HG03280 (cell line): ENCODE measurements at regions not wholly inside any gene's neighbourhood (a gene's known extent, or its start where the extent isn't known, plus 50 kb on each side); places are given as distances from the start of the nearest gene placed in this dataset.

Experiments
- ATAC-seq: cut with Tn5 transposase; IDR thresholded peaks from one replicate; pipeline ENCODE4 v1.9.1; 2021; ENCODE audit warnings: mild to moderate bottlenecking, moderate library complexity; ENCODE audit not compliant: unreplicated experiment

DNA sequence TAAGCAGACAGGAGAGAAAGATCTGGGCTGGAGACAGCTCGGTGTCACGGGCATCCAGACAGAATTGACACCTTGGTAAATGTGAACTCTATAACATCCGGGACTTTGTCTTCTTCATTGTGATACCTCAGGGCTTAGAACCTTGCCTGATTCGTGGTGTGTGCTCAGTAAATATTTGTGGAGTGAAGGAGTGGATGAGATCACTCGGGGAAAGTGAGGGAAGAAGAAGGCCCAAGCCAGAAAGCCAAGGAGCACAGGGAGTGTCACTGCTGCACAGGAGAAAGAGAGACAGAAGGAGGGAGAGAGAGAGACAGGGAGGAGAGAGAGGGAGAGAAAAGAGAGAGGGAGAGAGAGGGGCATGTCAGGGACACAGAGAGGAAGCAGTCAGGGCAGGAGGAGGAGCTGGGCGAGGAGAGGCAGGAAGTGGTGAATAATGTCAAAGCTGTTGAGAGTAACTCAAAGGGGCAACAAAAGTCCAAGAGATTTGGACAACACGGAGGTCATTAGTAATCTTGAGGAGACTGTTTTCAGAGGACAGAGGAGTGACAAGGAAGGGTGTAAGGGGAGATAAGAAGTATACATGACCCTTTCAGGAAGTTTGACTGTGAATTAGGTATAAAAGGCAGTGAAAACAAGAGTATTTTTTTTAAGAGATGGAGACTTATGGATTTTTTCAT, 141.6 kb upstream of the MAX start:
- no peak for ATAC-seq

DNA sequence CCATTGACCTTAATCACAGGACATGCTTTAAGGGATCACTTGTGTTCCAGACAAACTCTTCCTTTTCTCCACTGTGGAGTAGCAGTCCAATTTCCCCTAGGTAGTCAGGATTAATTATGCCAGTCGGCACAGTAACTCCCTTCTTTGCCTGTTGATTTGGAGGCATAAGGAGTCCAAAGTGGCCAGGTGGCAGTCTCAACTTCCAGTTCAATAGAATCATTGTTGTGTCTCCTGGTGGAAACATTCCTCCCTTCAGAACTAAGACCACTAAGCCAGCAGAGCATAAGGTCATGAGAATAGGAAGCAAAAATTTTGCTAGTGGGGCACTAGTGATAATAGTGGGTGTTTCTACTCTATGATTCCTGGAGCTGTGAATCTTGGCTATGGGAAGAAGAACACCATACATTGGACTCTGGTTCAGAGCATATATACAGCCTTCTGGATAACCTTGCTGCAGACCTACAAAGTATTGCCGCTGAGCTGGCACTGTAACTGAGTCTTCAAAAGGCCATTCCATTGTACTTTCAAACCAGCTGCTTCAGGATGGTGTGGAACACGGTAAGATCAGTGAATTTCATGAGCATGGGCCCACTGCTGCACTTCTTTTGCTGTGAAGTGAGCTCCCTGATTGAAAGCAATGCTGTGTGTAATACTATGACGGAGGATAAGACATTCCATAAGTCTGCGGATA, 147.3 kb upstream of the MAX start:
- ATAC-seq: no peak

DNA sequence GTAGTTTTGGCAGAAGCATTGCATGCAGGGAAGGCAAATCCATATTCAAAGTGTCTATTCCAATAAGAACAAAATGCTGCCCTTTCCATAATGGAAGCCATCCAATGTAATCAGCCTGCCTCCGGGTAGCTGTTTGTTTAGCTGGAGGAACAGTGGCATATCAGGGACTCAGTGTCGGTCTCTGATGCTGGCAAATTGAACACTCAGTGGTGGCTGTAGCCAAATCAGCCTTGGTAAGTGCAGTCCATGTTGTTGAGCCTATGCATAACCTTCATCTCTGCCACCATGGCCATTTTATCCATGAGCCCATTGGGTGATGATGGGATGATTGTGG, 147.8 kb upstream of the MAX start:
- ATAC-seq: no peak

DNA sequence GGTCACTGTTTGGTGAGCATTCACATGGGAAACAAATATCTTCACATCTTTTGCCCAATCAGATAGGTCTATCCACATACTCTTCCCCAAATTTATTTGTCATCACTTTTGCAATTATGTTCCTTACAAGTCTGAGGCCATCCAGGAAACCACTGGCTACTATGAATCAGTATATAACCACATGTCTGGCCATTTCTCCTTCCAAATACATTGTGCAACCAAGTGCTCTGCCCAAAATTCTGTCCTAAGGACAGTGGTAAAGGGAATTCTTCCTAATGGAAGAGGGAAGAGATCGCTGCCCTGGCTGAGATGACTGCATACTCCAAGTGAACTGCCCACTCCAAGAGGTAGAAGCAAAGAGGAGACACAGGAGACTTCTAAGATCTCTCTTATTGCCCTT, 148.9 kb upstream of the MAX start:
- ATAC-seq: no peak

DNA sequence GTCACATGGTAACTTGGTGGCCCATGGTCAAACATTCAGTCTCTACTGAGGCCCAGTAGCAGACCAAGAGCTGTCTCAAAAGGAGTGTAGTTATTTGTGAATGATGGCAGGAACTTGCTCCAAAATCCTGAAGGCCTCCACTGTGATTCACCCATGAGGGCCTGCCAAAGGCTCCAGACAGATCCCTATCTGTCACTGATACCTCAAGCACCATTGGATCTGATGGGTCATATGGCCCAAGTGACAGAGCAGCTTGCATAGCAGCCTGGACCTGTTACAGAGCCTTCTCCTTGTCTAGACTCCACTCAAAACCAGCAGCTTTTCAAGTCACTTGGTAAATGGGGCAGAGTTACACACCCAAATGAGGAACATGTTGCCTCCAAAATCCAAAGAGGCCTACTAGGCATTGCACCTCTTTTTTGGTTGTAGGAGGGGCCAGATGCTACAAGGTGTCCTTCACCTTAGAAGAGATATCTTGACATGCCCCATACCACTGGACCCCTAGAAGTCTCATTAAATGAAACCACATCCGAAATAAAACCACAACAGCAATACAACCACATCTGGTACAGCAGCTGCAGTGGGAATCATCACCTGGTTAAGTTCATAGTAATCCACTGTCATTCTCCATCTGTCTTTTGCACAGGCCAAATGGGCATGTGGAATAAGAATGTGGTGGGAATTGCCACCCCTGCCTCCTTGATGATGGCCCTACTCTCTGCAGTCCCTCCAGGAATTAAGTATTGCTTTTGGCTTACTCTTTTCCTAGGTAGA, 150.4 kb upstream of the MAX start:
- no peak for ATAC-seq

DNA sequence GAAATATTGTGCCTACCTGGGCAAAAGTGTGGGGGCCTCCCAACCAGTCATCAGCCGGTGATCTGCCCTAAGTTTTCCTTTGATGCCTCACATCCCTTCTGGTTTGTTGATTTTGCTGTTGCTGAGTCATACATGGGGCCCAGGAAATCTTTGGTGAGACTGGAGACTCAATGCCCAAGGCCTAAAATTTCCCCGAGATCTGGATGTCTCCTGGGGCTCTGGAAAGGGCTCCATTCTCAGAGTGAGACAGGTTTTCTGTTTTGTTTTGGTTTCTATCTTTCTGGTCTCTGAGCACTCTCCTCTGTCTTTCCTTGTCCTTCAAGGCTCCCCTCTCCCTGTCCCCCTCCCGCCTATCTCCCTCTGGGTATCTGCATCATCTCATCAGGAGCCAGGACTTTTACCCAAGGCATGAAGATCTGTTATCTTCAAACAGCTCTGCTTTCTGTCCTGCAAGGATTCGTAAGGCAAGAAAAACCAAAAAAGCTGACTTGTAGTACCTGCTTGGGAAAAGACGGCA, 152.8 kb upstream of the MAX start:
- no peak for ATAC-seq

DNA sequence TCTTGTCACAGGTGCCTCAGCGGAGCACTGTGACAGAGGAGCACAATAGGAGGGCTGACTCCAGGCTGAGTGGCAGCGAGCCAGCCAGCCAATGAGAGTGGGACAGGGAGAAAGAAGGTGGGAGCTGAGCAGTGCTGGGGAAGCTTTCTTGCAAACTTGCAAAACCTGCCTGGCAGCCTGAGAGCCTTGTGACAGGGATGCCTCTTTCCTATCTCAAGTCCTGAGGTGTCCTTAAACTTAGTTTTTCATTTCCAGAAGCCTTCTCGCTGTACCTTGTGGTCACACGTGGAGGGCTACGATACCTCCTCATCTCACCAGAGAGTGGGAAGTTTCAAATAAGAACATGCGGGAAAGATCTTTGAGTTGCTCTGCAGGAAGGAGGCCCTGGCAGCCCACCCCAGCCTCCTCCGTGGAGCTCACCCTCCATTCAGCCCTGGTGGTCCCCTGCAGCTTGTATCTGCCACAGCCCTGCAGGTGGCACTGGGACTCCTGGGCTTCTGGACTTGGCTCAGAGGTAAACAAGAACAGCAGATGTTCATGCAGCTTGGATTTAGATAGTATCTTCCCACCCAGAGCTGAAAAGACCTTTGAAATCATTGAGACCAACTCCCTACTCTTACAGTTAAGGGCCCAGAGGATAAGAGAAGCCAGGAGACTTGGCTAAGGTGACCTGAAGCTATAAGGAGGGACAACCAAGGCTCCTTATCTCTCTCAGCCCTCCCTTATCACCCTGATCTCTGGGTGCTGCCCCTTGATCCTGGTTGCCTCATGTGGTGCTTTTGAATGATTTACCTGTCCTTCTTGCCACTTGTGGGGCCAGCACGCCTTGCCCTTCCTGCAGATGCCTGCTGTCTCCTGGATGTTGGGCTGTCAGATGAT, 153.5 kb upstream of the MAX start:
- ATAC-seq: no peak

DNA sequence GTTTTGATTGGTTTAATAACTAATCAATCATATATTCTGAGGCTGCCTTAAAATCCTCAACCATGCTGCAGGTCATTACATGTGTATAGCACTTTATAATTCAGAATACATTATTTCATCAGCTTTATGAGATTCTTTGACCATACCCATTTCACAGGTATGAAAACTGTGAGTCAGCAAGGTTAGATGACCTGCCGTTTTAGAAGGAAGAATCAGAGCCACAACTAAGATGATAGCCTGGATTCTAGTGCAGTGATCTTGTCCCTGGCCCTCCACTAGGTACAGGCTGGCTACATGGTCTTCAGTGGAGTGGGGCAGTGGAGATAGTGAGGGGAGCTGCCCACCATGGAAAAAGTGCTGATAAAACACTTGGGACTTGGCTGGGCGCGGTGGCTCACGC, 154.4 kb upstream of the MAX start:
- no peak for ATAC-seq

DNA sequence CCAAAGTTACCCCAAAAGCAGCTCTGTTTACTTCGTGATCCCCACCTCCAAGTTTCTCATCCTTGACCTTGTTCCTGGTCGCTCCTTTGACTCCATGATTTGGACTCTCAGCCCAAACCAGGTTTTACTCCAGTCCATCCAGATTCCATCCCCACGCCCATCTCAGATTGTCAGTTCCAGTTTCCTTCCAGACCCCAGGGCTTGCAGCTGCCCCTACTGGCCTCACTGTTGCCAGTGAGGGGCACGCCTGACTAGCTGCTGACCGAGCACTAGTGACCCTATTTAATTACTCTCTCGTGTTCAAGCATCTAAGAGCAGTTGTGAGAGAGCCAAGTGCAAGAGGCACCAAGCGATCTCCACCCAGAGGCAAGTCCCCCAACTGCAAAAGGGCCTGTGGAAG, 155.1 kb upstream of the FUT8 start:
- no peak for ATAC-seq

DNA sequence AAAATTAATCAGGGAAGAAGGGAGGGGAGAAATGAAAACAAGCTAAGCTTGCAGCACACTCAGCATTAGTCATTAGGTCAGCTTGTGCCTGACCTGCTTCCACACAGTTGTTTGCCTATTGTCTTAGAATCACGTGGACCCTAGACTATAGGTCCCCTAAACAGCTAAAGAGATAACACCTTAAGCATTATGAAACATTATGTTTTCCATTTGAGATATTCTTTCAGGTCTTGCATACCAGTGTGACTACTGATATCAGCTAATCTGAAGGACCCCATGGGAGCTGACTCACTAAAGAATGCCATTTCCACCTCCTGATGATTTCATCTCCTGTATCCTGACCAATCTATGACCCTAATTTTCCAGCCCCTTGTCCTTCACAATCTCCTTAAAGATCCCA, 154.1 kb upstream of the FUT8 start:
- no peak for ATAC-seq

DNA sequence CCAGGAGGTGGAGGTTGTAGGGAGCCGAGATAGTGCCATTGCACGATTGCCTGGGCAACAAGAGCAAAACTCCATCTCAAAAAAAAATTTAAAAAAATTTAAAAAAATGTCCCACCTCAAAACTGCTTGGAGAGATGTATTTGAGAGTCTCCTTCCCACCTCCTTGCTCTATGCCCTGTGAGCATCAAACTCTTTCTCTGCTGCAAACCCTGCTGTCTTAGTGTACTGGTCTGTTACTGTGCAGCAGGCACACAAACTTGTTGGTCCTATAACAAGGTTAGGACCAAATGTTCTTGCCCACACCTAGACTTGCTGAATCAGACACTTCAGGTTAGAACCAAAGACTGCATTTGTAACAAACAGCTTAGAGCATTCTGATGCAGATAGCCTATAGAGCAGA, 153.5 kb upstream of the FUT8 start:
- no peak for ATAC-seq

DNA sequence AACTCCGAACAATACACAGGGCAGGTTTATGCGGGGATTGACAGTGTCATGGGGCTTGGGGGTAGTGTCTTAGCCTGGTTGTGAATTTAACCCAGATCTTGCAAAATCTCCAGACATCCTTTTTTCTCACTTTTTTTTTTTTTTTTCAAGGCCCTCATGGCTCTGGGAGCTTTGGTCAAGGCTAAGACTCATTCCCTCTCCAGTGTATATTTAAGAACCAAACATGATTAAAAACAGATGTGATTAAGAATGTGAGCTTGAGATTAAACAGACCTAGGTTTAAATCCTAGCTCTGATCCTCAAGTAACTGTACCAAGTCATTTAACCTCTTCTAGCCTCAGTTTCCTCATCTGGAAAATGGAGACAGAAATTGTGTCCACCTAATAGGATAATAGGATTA, 151.7 kb upstream of the FUT8 start:
- ATAC-seq: no peak

DNA sequence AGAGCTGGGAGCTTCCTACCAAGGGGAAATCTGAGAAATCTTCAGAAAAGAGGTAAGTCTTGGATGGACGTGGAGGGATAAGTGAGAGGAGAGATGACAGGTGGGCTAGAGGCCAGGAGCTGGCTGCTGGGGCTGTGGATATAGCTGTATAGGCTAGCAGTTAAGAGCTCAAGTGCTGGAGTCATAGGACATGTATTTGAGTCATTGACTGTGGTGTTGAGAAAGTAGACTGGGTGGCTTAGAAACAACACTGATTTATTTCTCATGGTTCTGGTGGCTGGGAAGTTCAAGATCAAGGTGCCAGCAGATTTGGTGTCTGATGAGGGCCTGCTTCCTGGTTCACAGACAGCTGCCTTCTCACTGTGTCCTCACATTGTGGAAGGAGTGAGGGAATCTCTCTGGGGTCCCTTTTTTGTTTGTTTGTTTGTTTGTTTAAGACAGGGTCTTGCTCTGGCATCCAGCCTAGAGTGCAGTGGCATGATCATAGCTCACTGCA, 151.1 kb upstream of the FUT8 start:
- ATAC-seq: no peak

DNA sequence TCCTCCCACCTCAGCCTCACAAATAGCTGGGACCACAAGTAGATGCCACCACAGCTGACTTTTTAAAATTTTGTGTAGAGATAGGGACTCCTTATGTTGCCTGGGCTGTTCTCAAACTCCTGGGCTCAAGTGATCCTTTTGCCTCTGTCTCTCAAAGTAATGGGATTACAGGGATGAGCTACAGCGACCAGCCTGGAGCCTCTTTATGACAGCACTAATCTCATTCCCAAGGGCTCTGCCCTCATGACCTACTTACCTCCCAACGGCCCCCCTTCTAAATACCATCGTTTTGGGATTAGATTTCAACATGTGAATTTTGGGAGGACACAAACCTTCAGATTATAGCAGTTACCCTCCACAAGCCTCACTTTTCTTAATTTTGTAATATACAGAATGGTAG, 150.6 kb upstream of the FUT8 start:
- no peak for ATAC-seq

DNA sequence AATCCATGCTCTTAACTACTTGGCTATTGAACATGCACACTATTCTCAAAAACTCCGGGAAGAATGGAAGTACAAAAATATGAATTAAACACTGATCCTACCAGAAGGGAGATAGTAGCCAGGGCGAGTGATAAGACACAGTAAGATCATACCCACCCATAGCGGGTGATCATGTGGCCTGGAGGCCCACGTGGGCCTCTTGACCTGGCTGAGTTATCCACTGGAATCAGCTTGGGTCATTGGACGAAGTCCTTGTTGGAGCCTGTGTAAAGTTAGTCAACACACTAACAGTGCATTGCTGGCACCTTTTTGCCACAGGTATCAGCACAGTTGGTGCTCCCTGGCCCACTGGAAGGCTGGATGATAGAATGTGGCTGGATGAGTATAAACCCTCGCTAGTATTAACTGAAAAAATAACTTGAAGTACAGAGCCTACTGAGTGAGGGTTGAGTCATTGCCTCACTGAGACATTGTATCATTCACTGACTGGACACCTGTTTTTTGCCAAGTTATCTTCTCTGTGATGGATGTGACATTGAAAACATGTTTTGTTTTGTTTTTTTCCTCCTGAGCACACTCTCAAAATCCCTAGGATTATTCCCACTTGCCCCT, 149.2 kb upstream of the FUT8 start:
- no peak for ATAC-seq

DNA sequence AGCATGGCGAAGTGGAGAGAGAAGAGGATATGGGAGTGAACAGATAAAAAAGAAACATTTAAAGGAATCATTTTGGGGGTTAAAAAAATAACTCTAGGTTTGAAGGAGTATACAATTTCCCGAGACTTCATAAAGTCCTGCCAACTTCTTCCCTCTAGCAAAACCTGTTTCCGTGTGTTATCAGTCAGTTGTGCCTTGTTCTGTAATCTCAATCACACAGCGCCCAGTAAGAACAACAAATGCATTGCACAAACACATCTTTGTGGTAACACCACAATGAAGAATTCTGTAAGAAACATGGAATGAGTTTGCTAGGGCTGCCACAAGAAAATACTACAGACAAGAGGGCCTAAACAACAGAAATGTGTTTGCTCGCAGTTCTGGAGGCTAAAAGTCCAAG, 144.7 kb upstream of the FUT8 start:
- ATAC-seq: no peak

DNA sequence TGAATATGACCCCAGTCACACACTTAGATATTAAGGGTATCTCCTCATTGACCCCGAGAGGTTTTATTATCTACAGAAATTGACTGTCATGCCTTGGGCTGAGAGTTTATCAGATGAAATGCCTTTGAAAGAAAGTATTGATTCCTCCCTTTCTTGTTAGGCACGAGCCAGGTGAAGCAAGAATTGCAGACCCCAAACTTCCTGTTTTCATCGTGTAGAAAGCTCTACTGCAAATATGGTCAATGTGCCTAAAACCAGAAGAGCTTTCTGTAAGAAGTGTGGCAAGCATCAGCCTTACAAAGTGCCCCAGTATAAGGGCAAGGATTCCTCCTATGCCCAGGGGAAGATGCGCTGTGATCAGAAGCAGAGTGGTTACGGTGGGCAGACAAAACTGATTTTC, 143.9 kb upstream of the FUT8 start:
- ATAC-seq: no peak

DNA sequence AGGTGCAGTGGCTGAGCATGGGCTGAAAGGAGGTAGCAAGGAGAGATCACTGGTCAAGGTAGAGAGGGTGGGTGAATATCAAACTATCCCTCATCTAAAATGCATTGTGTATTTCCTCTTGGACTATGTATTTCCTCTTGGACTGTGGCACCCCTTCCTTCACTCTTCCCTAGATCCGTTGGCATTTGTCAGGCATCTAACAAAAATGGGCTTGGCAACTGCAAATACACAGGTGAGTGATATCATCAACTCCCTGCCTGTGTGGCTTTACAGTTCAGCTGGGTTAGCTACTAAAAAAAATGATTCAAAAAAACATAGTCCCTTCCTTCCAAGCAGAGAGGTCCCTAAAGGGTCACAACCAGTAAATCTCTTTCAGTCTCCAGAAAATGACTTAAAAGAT, 142.8 kb upstream of the FUT8 start:
- no peak for ATAC-seq

DNA sequence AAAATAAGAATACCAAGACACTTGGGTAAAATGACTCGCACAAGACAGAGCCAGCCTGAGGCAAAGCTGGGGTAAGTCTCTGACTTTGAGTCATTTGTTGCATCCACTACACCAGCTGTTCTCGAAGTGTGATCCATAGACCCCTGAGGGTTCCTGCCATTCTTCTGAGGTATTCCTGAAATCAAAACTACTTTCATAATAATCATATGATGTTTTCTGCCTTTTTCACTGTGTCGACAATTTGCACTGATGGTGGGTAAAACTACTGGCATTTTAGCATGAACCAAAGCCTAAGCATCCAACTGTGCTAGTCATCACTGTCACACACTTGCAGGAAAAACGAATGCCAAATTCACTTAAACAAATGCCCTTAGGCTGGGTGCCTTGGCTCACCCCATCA, 135.5 kb upstream of the FUT8 start:
- no peak for ATAC-seq

DNA sequence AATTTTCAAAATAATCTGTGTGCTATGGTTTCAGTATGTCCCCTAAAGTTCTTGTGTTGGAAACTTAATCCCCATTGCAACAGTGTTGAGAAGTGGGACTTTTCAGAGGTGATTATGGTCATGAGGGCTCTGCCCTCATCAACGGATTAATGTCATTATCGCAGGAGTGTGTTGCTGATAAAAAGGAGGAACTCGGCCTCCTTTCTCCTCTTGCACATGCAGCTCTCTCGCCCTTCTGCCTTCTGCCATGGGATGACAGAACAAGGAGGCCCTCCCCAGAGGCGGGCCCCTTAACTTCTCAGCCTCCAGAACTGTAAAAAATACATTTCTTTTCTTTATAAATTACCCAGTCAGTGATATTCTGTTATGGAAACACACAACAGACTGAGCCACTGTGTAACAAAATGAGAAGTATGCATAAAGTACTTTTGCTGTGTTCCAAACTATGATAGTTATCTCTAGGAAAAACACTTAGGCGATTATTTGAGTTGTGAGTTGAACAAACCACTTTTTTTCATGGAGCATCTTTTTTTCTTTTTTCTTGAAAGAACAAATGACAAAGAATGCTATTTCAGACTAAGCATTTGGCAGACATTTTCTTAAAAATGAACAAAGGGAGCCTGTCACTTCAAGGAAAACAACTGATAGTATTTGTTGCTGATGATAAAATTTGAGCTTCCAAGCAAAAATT, 134.8 kb upstream of the FUT8 start:
- ATAC-seq: no peak
